ENCODE measurements at regions not wholly inside any gene's neighbourhood (a gene's known extent, or its start where the extent isn't known, plus 50 kb on each side); places are given as distances from the start of the nearest gene placed in this dataset.

- Histone ChIP-seq H3K79me2 (ENCODE audit: control insufficient read depth in 1 of 2, insufficient read depth in 2 of 2, low read length in 2 of 2) (no peaks in the 10 kb centered on the region), H2BK120ac (replicated peaks; ENCODE audit: low read depth, low read length) (no peak overlapping the region), H3K4me2 (ENCODE audit: insufficient read depth in 1 of 2, low read depth in 2 of 2, low read length in 2 of 2) (no peak overlapping the region), H2BK15ac (ENCODE audit: low read length) (no peak overlapping the region), H4K5ac (ENCODE audit: insufficient read length, low read depth, low read length) (no peak overlapping the region), H2BK5ac (ENCODE audit: low read depth, low read length) (no peak overlapping the region), H2AK5ac (ENCODE audit: low read depth, low read length) (no peak overlapping the region), H3K18ac (ENCODE audit: extremely low read depth, low read length) (no peak overlapping the region), H3K56ac (replicated peaks; ENCODE audit: insufficient read length, low read depth, low read length) (no peak overlapping the region), H4K20me1 (replicated peaks in 1 of 2; ENCODE audit: control insufficient read depth in 1 of 2, insufficient read depth in 2 of 2, low read length in 2 of 2) (no peaks in the 10 kb centered on the region), H3K14ac (ENCODE audit: insufficient read length) (no peak overlapping the region), H3K36me3 (ENCODE audit: control insufficient read depth in 2 of 4, insufficient read depth in 4 of 4, low read length in 3 of 4) (no peaks in the 10 kb centered on the region), H3K79me1 (ENCODE audit: low read depth, low read length) (no peaks in the 10 kb centered on the region), H4K8ac (ENCODE audit: extremely low read depth, insufficient read depth, low read length) (no peak overlapping the region), H3K4me3 (ENCODE audit: extremely low read depth in 1 of 4, insufficient read depth in 2 of 4, low read depth in 3 of 4, low read length in 4 of 4) (no peak overlapping the region), H2BK20ac (ENCODE audit: low read length) (no peak overlapping the region), H3K23me2 (ENCODE audit: low read depth, low read length) (no peaks in the 10 kb centered on the region), H2AFZ (ENCODE audit: low read length) (no peak overlapping the region), H3K9me3 (ENCODE audit: insufficient read depth in 2 of 2, low read depth in 1 of 2, low read length in 1 of 2) (peaks cover 74 to 79% of the 10 kb centered on the region in 2 experiments), H3K9ac (replicated peaks in 1 of 4; ENCODE audit: extremely low read depth in 1 of 4, low read depth in 3 of 4, low read length in 3 of 4) (no peak overlapping the region), H3K27ac (ENCODE audit: low read depth, low read length) (no peak overlapping the region), H3K27me3 (replicated peaks in 1 of 4; ENCODE audit: control insufficient read depth in 3 of 4, extremely low read depth in 1 of 4, insufficient read depth in 3 of 4, low read length in 3 of 4) (no peaks in the 10 kb centered on the region), H4K91ac (replicated peaks; ENCODE audit: insufficient read length, low read length) (no peak overlapping the region), H2BK12ac (ENCODE audit: low read depth, low read length) (no peak overlapping the region), H3K23ac (ENCODE audit: insufficient read length) (no peak overlapping the region), H3K4ac (replicated peaks; ENCODE audit: insufficient read length, low read depth, low read length) (no peak overlapping the region), H3K4me1 (replicated peaks in 1 of 4; ENCODE audit: control insufficient read depth in 3 of 4, insufficient read depth in 4 of 4, low read length in 3 of 4) (no peaks in the 10 kb centered on the region)
- CTCF ChIA-PET (ENCODE audit: partially characterized antibody), result interaction anchor here (1.1 kb wide), 1 partner anchor 19 kb away, joined by 4 read pairs; no protein-coding TSS in a partner anchor
- FAIRE-seq, result no peak
- 76% methylated on average over 4 of the region's 4 CpGs; no CpG with 5 or more reads in 1 of the 2 experiments for WGBS, 2 experiments (ENCODE audit: extremely low coverage in 1 of 2, insufficient coverage in 1 of 2, insufficient read length in 1 of 2, insufficient replicate concordance in 2 of 2, low coverage in 1 of 2, low lambda C conversion rate in 2 of 2, missing lambda C conversion rate in 1 of 2)
- DNase-seq (ENCODE audit: low read depth in 1 of 2, low spot score in 2 of 2), result no peak
- POLR2A ChIA-PET (ENCODE audit: partially characterized antibody), result no interaction called here
- no peak for TF ChIP-seq CBX5 (IDR thresholded peaks at IDR 0.05; ENCODE audit: low read depth, low read length)
- no peak for TF ChIP-seq CBX8 (IDR thresholded peaks at IDR 0.05; ENCODE audit: borderline replicate concordance, low read depth, low read length)
- no peak for TF ChIP-seq YY1 (IDR thresholded peaks at IDR 0.05; ENCODE audit: low read depth, low read length)
- no peak for TF ChIP-seq ATF3 (IDR thresholded peaks at IDR 0.05; ENCODE audit: insufficient read depth, low read depth, low read length)
- TF ChIP-seq FOSL1 (IDR thresholded peaks at IDR 0.05; ENCODE audit: insufficient read depth, low read depth, low read length), result no peak
- TF ChIP-seq SP2 (IDR thresholded peaks at IDR 0.05; ENCODE audit: low read length), result no peak
- TF ChIP-seq KDM4A (IDR thresholded peaks at IDR 0.05; ENCODE audit: low read depth, low read length, severe bottlenecking), result no peak
- no peak for TF ChIP-seq MAFK (IDR thresholded peaks at IDR 0.05; ENCODE audit: low read depth, low read length)
- no peak for TF ChIP-seq NRF1 (IDR thresholded peaks at IDR 0.05; ENCODE audit: low read depth, low read length)
- TF ChIP-seq SP4 (IDR thresholded peaks at IDR 0.05; ENCODE audit: low read length), result no peak
- no peak for TF ChIP-seq SIRT6 (IDR thresholded peaks at IDR 0.05; ENCODE audit: low read length)
- TF ChIP-seq RFX5 (IDR thresholded peaks at IDR 0.05; ENCODE audit: borderline replicate concordance, low read depth, low read length), result no peak
- no peak for TF ChIP-seq SAP30 (IDR thresholded peaks at IDR 0.05; ENCODE audit: insufficient read depth, insufficient replicate concordance, low read length)
- TF ChIP-seq TBP (IDR thresholded peaks at IDR 0.05; ENCODE audit: low read depth, low read length), result no peak
- no peak for TF ChIP-seq JUN (IDR thresholded peaks at IDR 0.05; ENCODE audit: low read depth, low read length)
- no peak for TF ChIP-seq SRF (IDR thresholded peaks at IDR 0.05; ENCODE audit: low read depth, low read length)
These were observed 1157.2 kb downstream of the TMEM121 start for GRCh38 chr14:106683631-106684030.

Measured in H1 (cell line).